GM10248 (cell line): ENCODE measurements at regions not wholly inside any gene's neighbourhood (a gene's known extent, or its start where the extent isn't known, plus 50 kb on each side); places are given as distances from the start of the nearest gene placed in this dataset.
"Not testable (repeated sequence)": the region's sequence is repeated elsewhere in the genome, so short reads cannot be mapped to it uniquely, and the experiment has no call there.

Experiments used
- CTCF ChIA-PET: fragments of 300-600 bp; sonication (Branson Sonifier 250); formaldehyde crosslinking; extraction: SDS; loops from one replicate; lab custom pipeline; 2021; ENCODE audit warnings: antibody characterized with exemption; lab: Yijun Ruan, JAX
- POLR2A ChIA-PET: fragments of 350-650 bp; sonication (Branson Sonifier 250); formaldehyde crosslinking; extraction: SDS; loops from one replicate; lab custom pipeline; 2020; ENCODE audit warnings: antibody characterized with exemption; lab: Yijun Ruan, JAX
- DNase-seq: peaks from one replicate; pipeline ENCODE4 v3.0.0; 2012; ENCODE audit errors: extremely low spot score
- TF ChIP-seq, protein P1 (sequence below): IDR thresholded peaks from 2 replicates; pipeline ENCODE4 v1.5.1; 2012; ENCODE audit warnings: mild to moderate bottlenecking, low read depth; ENCODE audit errors: extremely low read depth, missing control alignments, control extremely low read depth

DNA sequence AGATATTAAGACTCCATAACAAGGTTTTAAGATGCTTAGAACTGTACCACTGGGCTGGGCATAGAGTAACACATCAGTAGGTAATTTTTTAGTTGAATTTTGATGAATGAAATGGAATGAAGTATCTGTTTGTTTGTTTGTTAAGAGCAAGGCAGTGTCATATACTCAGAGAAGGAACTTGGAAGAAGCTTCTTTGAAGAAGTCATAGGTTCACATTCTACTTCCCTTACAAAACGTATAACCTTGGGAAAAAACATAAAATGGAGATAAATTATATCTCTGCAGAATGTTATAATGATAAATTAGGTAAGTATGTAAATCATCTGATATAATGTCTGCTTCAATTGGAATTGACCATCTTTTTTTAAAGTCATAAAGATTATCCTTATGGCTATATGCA, 122.1 kb upstream of the SLC39A10 start:
- ChIA-PET CTCF (interaction anchor here (1.2 to 2.2 kb wide), 3 partner anchors 13 to 125 kb away, joined by 3 to 9 read pairs (median 6); no protein-coding TSS in a partner anchor), POLR2A (no interaction called here)
- DNase-seq, result no peak
- TF ChIP-seq, protein P1, sequence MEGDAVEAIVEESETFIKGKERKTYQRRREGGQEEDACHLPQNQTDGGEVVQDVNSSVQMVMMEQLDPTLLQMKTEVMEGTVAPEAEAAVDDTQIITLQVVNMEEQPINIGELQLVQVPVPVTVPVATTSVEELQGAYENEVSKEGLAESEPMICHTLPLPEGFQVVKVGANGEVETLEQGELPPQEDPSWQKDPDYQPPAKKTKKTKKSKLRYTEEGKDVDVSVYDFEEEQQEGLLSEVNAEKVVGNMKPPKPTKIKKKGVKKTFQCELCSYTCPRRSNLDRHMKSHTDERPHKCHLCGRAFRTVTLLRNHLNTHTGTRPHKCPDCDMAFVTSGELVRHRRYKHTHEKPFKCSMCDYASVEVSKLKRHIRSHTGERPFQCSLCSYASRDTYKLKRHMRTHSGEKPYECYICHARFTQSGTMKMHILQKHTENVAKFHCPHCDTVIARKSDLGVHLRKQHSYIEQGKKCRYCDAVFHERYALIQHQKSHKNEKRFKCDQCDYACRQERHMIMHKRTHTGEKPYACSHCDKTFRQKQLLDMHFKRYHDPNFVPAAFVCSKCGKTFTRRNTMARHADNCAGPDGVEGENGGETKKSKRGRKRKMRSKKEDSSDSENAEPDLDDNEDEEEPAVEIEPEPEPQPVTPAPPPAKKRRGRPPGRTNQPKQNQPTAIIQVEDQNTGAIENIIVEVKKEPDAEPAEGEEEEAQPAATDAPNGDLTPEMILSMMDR, result no peak

GRCh38 chr2:195533771-195534642, 123.0 kb upstream of the SLC39A10 start:
- DNase-seq, result no peak
- ChIA-PET POLR2A (interaction anchor here (1.4 kb wide), 1 partner anchor 126 kb away, joined by 4 read pairs; no protein-coding TSS in a partner anchor), CTCF (interaction anchor here (0.7 to 2.2 kb wide), 7 partner anchors 14 to 126 kb away, joined by 3 to 9 read pairs (median 3); no protein-coding TSS in a partner anchor)
- TF ChIP-seq, protein P1, result no peak

GRCh38 chr2:195532628-195533271, 124.3 kb upstream of the SLC39A10 start:
- no peak for DNase-seq
- CTCF ChIA-PET, result interaction anchor here (0.7 to 1.2 kb wide), 3 partner anchors 9 to 127 kb away, joined by 3 to 6 read pairs (median 4); no protein-coding TSS in a partner anchor
- TF ChIP-seq, protein P1, result no peak
- POLR2A ChIA-PET, result interaction anchor here (0.7 kb wide), 1 partner anchor 569 kb away, joined by 3 read pairs; no protein-coding TSS in a partner anchor

GRCh38 chr2:195532255-195532627, 124.8 kb upstream of the SLC39A10 start:
- CTCF ChIA-PET, result interaction anchor here (0.7 to 1.2 kb wide), 4 partner anchors 10 to 128 kb away, joined by 3 to 6 read pairs (median 4); no protein-coding TSS in a partner anchor
- TF ChIP-seq, protein P1, result no peak
- no peak for DNase-seq
- POLR2A ChIA-PET, result no interaction called here

GRCh38 chr2:195531754-195532153, 125.3 kb upstream of the SLC39A10 start:
- POLR2A ChIA-PET, result no interaction called here
- CTCF ChIA-PET, result interaction anchor here (0.9 to 1.5 kb wide), 3 partner anchors 11 to 128 kb away, joined by 3 to 6 read pairs (median 3); no protein-coding TSS in a partner anchor
- DNase-seq, result no peak
- TF ChIP-seq, protein P1, result no peak

DNA sequence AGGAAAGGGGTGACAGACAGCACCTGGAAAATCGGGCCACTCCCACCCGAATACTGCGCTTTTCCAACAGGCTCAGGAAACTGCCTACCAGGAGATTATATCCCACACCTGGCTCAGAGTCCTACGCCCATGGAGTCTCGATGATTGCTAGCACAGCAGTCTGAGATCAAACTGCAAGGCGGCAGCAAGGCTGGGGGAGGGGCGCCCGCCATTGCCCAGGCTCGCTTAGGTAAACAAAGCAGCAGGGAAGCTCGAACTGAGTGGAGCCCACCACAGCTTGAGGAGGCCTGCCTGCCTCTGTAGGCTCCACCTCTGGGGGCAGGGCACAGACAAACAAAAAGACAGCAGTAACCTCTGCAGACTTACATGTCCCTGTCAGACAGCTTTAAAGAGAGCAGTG, 133.8 kb upstream of the SLC39A10 start:
- POLR2A ChIA-PET, CTCF ChIA-PET, DNase-seq: not testable (repeated sequence)
